ENCODE measurements at regions not wholly inside any gene's neighbourhood (a gene's known extent, or its start where the extent isn't known, plus 50 kb on each side); places are given as distances from the start of the nearest gene placed in this dataset.
"Not testable (repeated sequence)": the region's sequence is repeated elsewhere in the genome, so short reads cannot be mapped to it uniquely, and the experiment has no call there.

GRCh38 chrX:138791551-138791950 lies 80.0 kb upstream of the FGF13 start:
- Histone ChIP-seq H3K27me3 (ENCODE audit: control insufficient read depth in 4 of 4, insufficient read depth in 4 of 4, low read length in 3 of 4) (no peaks in the 10 kb centered on the region), H3K4me1 (ENCODE audit: control insufficient read depth in 4 of 4, insufficient read depth in 4 of 4, low read length in 3 of 4) (no peaks in the 10 kb centered on the region), H3K9ac (ENCODE audit: low read depth in 1 of 2, low read length in 2 of 2) (no peak overlapping the region), H3K36me3 (ENCODE audit: control insufficient read depth in 4 of 4, insufficient read depth in 3 of 4, low read depth in 1 of 4, low read length in 3 of 4) (no peaks in the 10 kb centered on the region), H3K9me3 (ENCODE audit: control insufficient read depth in 4 of 4, low read length in 3 of 4) (no peaks in the 10 kb centered on the region), H3K4me3 (ENCODE audit: low read depth in 1 of 3, low read length in 3 of 3) (no peak overlapping the region), H3K27ac (ENCODE audit: low read depth in 1 of 2, low read length in 2 of 2) (no peak overlapping the region)
- DNase-seq (ENCODE audit: low spot score): no peak
- 45% methylated on average over 1 of the region's 1 CpG for WGBS
- TF ChIP-seq RAD21 (IDR thresholded peaks at IDR 0.05): no peak
- no peak for TF ChIP-seq JUND (IDR thresholded peaks at IDR 0.05)
- TF ChIP-seq, protein P1, sequence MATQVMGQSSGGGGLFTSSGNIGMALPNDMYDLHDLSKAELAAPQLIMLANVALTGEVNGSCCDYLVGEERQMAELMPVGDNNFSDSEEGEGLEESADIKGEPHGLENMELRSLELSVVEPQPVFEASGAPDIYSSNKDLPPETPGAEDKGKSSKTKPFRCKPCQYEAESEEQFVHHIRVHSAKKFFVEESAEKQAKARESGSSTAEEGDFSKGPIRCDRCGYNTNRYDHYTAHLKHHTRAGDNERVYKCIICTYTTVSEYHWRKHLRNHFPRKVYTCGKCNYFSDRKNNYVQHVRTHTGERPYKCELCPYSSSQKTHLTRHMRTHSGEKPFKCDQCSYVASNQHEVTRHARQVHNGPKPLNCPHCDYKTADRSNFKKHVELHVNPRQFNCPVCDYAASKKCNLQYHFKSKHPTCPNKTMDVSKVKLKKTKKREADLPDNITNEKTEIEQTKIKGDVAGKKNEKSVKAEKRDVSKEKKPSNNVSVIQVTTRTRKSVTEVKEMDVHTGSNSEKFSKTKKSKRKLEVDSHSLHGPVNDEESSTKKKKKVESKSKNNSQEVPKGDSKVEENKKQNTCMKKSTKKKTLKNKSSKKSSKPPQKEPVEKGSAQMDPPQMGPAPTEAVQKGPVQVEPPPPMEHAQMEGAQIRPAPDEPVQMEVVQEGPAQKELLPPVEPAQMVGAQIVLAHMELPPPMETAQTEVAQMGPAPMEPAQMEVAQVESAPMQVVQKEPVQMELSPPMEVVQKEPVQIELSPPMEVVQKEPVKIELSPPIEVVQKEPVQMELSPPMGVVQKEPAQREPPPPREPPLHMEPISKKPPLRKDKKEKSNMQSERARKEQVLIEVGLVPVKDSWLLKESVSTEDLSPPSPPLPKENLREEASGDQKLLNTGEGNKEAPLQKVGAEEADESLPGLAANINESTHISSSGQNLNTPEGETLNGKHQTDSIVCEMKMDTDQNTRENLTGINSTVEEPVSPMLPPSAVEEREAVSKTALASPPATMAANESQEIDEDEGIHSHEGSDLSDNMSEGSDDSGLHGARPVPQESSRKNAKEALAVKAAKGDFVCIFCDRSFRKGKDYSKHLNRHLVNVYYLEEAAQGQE (IDR thresholded peaks at IDR 0.05): no peak
- TF ChIP-seq TAF1 (conservative IDR thresholded peaks at IDR 0.05): no peak
- TF ChIP-seq GABPA (IDR thresholded peaks at IDR 0.05 in 1 of 2, conservative IDR thresholded peaks at IDR 0.05 in 1 of 2): no peak
- no peak for TF ChIP-seq NR2F2 (IDR thresholded peaks at IDR 0.05)
- TF ChIP-seq FOXA1 (IDR thresholded peaks at IDR 0.05): no peak
- no peak for TF ChIP-seq FOXA2 (IDR thresholded peaks at IDR 0.05)
- TF ChIP-seq HNF4A (conservative IDR thresholded peaks at IDR 0.05): no peak
- no peak for TF ChIP-seq YY1 (IDR thresholded peaks at IDR 0.05)
- TF ChIP-seq, protein P2, sequence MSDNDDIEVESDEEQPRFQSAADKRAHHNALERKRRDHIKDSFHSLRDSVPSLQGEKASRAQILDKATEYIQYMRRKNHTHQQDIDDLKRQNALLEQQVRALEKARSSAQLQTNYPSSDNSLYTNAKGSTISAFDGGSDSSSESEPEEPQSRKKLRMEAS (IDR thresholded peaks at IDR 0.05): no peak
- TF ChIP-seq, protein P3, sequence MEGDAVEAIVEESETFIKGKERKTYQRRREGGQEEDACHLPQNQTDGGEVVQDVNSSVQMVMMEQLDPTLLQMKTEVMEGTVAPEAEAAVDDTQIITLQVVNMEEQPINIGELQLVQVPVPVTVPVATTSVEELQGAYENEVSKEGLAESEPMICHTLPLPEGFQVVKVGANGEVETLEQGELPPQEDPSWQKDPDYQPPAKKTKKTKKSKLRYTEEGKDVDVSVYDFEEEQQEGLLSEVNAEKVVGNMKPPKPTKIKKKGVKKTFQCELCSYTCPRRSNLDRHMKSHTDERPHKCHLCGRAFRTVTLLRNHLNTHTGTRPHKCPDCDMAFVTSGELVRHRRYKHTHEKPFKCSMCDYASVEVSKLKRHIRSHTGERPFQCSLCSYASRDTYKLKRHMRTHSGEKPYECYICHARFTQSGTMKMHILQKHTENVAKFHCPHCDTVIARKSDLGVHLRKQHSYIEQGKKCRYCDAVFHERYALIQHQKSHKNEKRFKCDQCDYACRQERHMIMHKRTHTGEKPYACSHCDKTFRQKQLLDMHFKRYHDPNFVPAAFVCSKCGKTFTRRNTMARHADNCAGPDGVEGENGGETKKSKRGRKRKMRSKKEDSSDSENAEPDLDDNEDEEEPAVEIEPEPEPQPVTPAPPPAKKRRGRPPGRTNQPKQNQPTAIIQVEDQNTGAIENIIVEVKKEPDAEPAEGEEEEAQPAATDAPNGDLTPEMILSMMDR (IDR thresholded peaks at IDR 0.05; ENCODE audit: low read depth, low read length, missing input control): no peak
- TF ChIP-seq SP1 (IDR thresholded peaks at IDR 0.05): no peak
- TF ChIP-seq RXRA (IDR thresholded peaks at IDR 0.05): no peak
- TF ChIP-seq ATF3 (IDR thresholded peaks at IDR 0.05): no peak

GRCh38 chrX:138788771-138789170 lies 77.3 kb upstream of the FGF13 start:
- Histone ChIP-seq H3K27ac (ENCODE audit: low read depth in 1 of 2, low read length in 2 of 2) (no peak overlapping the region), H3K9me3 (ENCODE audit: control insufficient read depth in 4 of 4, low read length in 3 of 4) (no peaks in the 10 kb centered on the region), H3K4me1 (ENCODE audit: control insufficient read depth in 4 of 4, insufficient read depth in 4 of 4, low read length in 3 of 4) (no peaks in the 10 kb centered on the region), H3K9ac (ENCODE audit: low read depth in 1 of 2, low read length in 2 of 2) (no peak overlapping the region), H3K27me3 (ENCODE audit: control insufficient read depth in 4 of 4, insufficient read depth in 4 of 4, low read length in 3 of 4) (peaks cover 0 to 3% (median 0%) of the 10 kb centered on the region in 4 donors), H3K36me3 (ENCODE audit: control insufficient read depth in 4 of 4, insufficient read depth in 3 of 4, low read depth in 1 of 4, low read length in 3 of 4) (no peaks in the 10 kb centered on the region), H3K4me3 (ENCODE audit: low read depth in 1 of 3, low read length in 3 of 3) (no peak overlapping the region)
- TF ChIP-seq RXRA (IDR thresholded peaks at IDR 0.05) (no peak), FOXA2 (IDR thresholded peaks at IDR 0.05) (no peak), RAD21 (IDR thresholded peaks at IDR 0.05) (no peak)
- TF ChIP-seq, protein P4, sequence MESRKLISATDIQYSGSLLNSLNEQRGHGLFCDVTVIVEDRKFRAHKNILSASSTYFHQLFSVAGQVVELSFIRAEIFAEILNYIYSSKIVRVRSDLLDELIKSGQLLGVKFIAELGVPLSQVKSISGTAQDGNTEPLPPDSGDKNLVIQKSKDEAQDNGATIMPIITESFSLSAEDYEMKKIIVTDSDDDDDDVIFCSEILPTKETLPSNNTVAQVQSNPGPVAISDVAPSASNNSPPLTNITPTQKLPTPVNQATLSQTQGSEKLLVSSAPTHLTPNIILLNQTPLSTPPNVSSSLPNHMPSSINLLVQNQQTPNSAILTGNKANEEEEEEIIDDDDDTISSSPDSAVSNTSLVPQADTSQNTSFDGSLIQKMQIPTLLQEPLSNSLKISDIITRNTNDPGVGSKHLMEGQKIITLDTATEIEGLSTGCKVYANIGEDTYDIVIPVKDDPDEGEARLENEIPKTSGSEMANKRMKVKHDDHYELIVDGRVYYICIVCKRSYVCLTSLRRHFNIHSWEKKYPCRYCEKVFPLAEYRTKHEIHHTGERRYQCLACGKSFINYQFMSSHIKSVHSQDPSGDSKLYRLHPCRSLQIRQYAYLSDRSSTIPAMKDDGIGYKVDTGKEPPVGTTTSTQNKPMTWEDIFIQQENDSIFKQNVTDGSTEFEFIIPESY (IDR thresholded peaks at IDR 0.05): no peak
- TF ChIP-seq, protein P2 (IDR thresholded peaks at IDR 0.05): no peak
- DNase-seq (ENCODE audit: low spot score): no peak

- H3K27ac ChIP-seq (ENCODE audit: low read depth in 1 of 2, low read length in 2 of 2); H3K9ac ChIP-seq (ENCODE audit: low read depth in 1 of 2, low read length in 2 of 2); H3K9me3 ChIP-seq (ENCODE audit: control insufficient read depth in 4 of 4, low read length in 3 of 4); H3K4me1 ChIP-seq (ENCODE audit: control insufficient read depth in 4 of 4, insufficient read depth in 4 of 4, low read length in 3 of 4); DNase-seq (ENCODE audit: low spot score); H3K4me3 ChIP-seq (ENCODE audit: low read depth in 1 of 3, low read length in 3 of 3); H3K36me3 ChIP-seq (ENCODE audit: control insufficient read depth in 4 of 4, insufficient read depth in 3 of 4, low read depth in 1 of 4, low read length in 3 of 4); H3K27me3 ChIP-seq (ENCODE audit: control insufficient read depth in 4 of 4, insufficient read depth in 4 of 4, low read length in 3 of 4): not testable (repeated sequence)
- 62% methylated on average over 14 of the region's 14 CpGs for WGBS
Observed at GRCh38 chrX:138778576-138778909, 67.0 kb upstream of the FGF13 start.

DNA sequence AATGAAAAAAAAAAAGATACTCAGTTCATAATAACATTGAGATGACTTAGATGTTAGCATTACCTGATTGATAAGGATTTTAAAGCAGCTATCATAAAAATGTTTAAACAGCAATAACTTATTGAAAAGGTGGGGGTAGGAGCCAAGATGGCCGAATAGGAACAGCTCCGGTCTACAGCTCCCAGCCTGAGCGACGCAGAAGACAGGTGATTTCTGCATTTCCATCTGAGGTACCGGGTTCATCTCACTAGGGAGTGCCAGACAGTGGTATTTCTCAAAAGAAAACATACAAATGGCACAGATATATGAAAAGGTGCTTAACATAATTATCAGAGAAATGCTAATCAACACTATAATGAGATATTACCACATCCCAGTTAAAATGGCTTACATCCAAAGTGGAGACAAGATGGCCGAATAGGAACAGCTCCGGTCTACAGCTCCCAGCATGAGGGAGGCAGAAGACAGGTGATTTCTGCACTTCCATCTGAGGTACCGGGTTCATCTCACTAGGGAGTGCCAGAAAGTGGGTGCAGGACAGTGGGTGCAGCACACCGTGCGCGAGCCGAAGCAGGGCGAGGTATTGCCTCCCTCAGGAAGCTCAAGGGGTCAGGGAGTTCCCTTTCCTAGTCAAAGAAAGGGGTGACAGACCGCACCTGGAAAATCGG lies 66.5 kb upstream of the FGF13 start:
- not testable (repeated sequence) for H3K27ac ChIP-seq (ENCODE audit: low read depth in 1 of 2, low read length in 2 of 2); DNase-seq (ENCODE audit: low spot score); H3K36me3 ChIP-seq (ENCODE audit: control insufficient read depth in 4 of 4, insufficient read depth in 3 of 4, low read depth in 1 of 4, low read length in 3 of 4); H3K9ac ChIP-seq (ENCODE audit: low read depth in 1 of 2, low read length in 2 of 2); H3K27me3 ChIP-seq (ENCODE audit: control insufficient read depth in 4 of 4, insufficient read depth in 4 of 4, low read length in 3 of 4); H3K4me3 ChIP-seq (ENCODE audit: low read depth in 1 of 3, low read length in 3 of 3); H3K9me3 ChIP-seq (ENCODE audit: control insufficient read depth in 4 of 4, low read length in 3 of 4); H3K4me1 ChIP-seq (ENCODE audit: control insufficient read depth in 4 of 4, insufficient read depth in 4 of 4, low read length in 3 of 4)
- 95% methylated on average over 15 of the region's 15 CpGs for WGBS
